HG03159 (cell line): ENCODE measurements at regions not wholly inside any gene's neighbourhood (a gene's known extent, or its start where the extent isn't known, plus 50 kb on each side); places are given as distances from the start of the nearest gene placed in this dataset.
A peak's percentile ranks its signal among the peaks of the same experiment; 100 is the strongest.
"Not testable (repeated sequence)": the region's sequence is repeated elsewhere in the genome, so short reads cannot be mapped to it uniquely, and the experiment has no call there.

Source experiments
- ATAC-seq: cut with Tn5 transposase; IDR thresholded peaks from one replicate; pipeline ENCODE4 v1.9.1; 2021; ENCODE audit warnings: mild to moderate bottlenecking, moderate library complexity; ENCODE audit not compliant: unreplicated experiment

- ATAC-seq = not testable (repeated sequence)
These were observed 150.2 kb upstream of the PRSS12 start for GRCh38 chr4:118502967-118503366.

GRCh38 chr4:118504927-118505326 is 152.1 kb upstream of the PRSS12 start:
- not testable (repeated sequence) for ATAC-seq

- not testable (repeated sequence) for ATAC-seq
These were observed 152.7 kb upstream of the PRSS12 start for GRCh38 chr4:118505491-118505890.

GRCh38 chr4:118512870-118513269 is 160.1 kb upstream of the PRSS12 start:
- not testable (repeated sequence) for ATAC-seq

- not testable (repeated sequence) for ATAC-seq
These were observed 161.5 kb upstream of the PRSS12 start for GRCh38 chr4:118514332-118514731.

GRCh38 chr4:118516107-118516506 is 163.3 kb upstream of the PRSS12 start:
- not testable (repeated sequence) for ATAC-seq

- not testable (repeated sequence) for ATAC-seq
These were observed 155.1 kb upstream of the METTL14 start for GRCh38 chr4:118530107-118530506.

- ATAC-seq = not testable (repeated sequence)
These were observed 153.2 kb upstream of the METTL14 start for GRCh38 chr4:118531947-118532346.

GRCh38 chr4:118535788-118536187 is 149.4 kb upstream of the METTL14 start:
- ATAC-seq = not testable (repeated sequence)

- not testable (repeated sequence) for ATAC-seq
These were observed 145.6 kb upstream of the METTL14 start for GRCh38 chr4:118539412-118540077.

GRCh38 chr4:118556576-118556975 is 128.6 kb upstream of the METTL14 start:
- not testable (repeated sequence) for ATAC-seq

- no peak for ATAC-seq
These were observed 127.8 kb upstream of the METTL14 start for GRCh38 chr4:118557298-118557851.

GRCh38 chr4:118558188-118558587 is 127.0 kb upstream of the METTL14 start:
- ATAC-seq = not testable (repeated sequence)

- not testable (repeated sequence) for ATAC-seq
These were observed 123.6 kb upstream of the METTL14 start for GRCh38 chr4:118561559-118561958.

GRCh38 chr4:118566003-118566513 is 119.1 kb upstream of the METTL14 start:
- peak; percentile 68 for ATAC-seq

GRCh38 chr4:118572991-118573390 is 112.2 kb upstream of the METTL14 start:
- ATAC-seq = not testable (repeated sequence)

- not testable (repeated sequence) for ATAC-seq
These were observed 110.8 kb upstream of the METTL14 start for GRCh38 chr4:118574251-118574913.

GRCh38 chr4:118575057-118575456 is 110.1 kb upstream of the METTL14 start:
- ATAC-seq = not testable (repeated sequence)

- not testable (repeated sequence) for ATAC-seq
These were observed 109.5 kb upstream of the METTL14 start for GRCh38 chr4:118575726-118576125.

- ATAC-seq = not testable (repeated sequence)
These were observed 108.4 kb upstream of the METTL14 start for GRCh38 chr4:118576709-118577219.

- no peak for ATAC-seq
These were observed 100.2 kb upstream of the METTL14 start for GRCh38 chr4:118585015-118585414.
